ENCODE measurements at regions not wholly inside any gene's neighbourhood (a gene's known extent, or its start where the extent isn't known, plus 50 kb on each side); places are given as distances from the start of the nearest gene placed in this dataset.
"Not testable (repeated sequence)": the region's sequence is repeated elsewhere in the genome, so short reads cannot be mapped to it uniquely, and the experiment has no call there.

DNA sequence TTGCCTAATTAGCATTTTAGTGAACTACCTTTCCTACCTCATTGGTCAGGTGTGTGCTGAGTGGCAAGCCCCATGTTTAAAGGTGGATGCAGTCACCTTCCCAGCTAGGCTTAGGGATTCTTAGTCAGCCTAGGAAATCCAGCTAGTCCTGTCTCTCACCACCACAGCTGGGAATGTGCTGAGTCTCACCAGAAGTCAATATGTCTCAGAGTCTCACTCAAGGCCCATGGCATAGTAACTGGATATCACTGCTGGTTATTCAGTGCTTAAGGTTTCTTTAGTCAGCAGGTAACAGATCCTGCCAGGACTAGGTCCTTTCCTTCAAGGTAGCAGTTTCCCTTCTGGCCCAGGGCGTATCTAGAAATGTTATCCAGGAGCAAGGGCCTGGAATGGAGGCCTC lies 136.5 kb downstream of the COX18 start:
- TF ChIP-seq POLR2AphosphoS5 (IDR thresholded peaks at IDR 0.05; ENCODE audit: insufficient read depth in 1 of 2, low read depth in 1 of 2) = no peak
- TF ChIP-seq, protein P1, sequence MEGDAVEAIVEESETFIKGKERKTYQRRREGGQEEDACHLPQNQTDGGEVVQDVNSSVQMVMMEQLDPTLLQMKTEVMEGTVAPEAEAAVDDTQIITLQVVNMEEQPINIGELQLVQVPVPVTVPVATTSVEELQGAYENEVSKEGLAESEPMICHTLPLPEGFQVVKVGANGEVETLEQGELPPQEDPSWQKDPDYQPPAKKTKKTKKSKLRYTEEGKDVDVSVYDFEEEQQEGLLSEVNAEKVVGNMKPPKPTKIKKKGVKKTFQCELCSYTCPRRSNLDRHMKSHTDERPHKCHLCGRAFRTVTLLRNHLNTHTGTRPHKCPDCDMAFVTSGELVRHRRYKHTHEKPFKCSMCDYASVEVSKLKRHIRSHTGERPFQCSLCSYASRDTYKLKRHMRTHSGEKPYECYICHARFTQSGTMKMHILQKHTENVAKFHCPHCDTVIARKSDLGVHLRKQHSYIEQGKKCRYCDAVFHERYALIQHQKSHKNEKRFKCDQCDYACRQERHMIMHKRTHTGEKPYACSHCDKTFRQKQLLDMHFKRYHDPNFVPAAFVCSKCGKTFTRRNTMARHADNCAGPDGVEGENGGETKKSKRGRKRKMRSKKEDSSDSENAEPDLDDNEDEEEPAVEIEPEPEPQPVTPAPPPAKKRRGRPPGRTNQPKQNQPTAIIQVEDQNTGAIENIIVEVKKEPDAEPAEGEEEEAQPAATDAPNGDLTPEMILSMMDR (IDR thresholded peaks at IDR 0.05) = no peak
- TF ChIP-seq POLR2A (IDR thresholded peaks at IDR 0.05) = no peak

DNA sequence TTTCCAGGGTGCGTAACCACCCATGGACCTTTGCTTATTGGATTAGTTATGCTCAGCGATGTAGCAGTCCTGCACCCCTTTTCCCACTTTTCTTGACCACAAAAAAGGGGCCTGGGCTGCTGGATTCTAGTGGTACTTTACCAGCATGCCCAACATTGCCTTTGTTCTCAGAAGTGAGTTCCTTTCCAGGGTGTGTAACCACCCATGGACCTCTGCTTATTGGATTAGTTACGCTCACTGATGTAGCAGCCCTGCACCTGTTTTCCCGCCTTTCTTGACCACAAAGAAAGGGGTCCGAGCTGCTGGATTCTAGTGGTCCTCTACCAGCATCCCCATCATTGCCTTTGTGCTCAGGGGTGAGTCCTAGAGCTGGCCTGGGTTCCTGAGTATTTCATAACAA lies 138.2 kb downstream of the COX18 start:
- no peak for TF ChIP-seq POLR2A (IDR thresholded peaks at IDR 0.05)
- TF ChIP-seq, protein P1 (IDR thresholded peaks at IDR 0.05) = no peak
- no peak for TF ChIP-seq POLR2AphosphoS5 (IDR thresholded peaks at IDR 0.05; ENCODE audit: insufficient read depth in 1 of 2, low read depth in 1 of 2)
- intact Hi-C loops (cut with DNase I) = no loop called here
- DNase-seq (ENCODE audit: extremely low spot score in 2 of 2) = no peak
- H3K27me3 ChIP-seq = no peaks in the 10 kb centered on the region
- no peak overlapping the region for H3K4me3 ChIP-seq
- no peaks in the 10 kb centered on the region for H3K9me3 ChIP-seq
- no peaks in the 10 kb centered on the region for H3K4me1 ChIP-seq
- H3K27ac ChIP-seq = no peak overlapping the region
- no peaks in the 10 kb centered on the region for H3K36me3 ChIP-seq

More for the DNA sequence above, 136.5 kb downstream of the COX18 start:
- no peaks in the 10 kb centered on the region for H3K36me3 ChIP-seq
- no peak overlapping the region for H3K27ac ChIP-seq
- no peaks in the 10 kb centered on the region for H3K4me1 ChIP-seq
- no peak for DNase-seq (ENCODE audit: extremely low spot score in 2 of 2)
- no peak overlapping the region for H3K4me3 ChIP-seq
- intact Hi-C loops (cut with DNase I) = no loop called here
- no peaks in the 10 kb centered on the region for H3K27me3 ChIP-seq
- H3K9me3 ChIP-seq = no peaks in the 10 kb centered on the region

DNA sequence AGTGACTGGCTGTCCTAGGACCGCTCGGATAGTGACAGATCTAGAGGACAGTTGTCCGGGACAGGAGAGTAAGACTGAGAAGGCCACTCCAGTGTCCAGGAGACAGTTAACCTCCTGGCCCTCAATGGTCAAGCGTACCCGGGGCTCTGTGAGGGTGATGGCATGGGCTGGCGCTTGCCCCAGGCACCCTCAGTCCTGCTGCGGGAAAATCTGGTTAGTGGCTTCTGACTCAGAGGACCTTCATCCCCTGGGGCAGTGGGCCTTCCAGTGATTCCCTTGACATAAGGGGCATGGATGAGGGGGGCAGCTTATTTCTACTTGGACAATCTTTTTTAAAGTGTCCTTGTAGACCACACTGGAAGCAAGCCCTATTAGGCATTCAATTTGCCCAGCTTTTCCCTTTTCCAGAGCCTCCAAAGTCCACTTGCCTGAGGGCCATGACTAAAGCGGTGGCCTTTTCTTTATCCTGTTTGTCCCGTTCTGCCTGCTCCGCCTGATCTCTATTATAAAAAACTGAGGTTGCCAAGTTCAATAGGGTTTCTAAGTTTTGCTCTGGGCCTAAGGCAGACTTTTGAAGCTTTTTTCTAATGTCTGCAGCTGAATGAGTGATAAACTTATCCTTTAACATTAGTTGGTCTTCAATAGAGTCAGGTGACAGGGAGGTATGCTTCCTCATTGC lies 139.8 kb downstream of the COX18 start:
- H3K27ac ChIP-seq; intact Hi-C loops (cut with DNase I); H3K4me1 ChIP-seq; H3K36me3 ChIP-seq; H3K4me3 ChIP-seq; H3K9me3 ChIP-seq; H3K27me3 ChIP-seq; DNase-seq (ENCODE audit: extremely low spot score in 2 of 2): not testable (repeated sequence)

DNA sequence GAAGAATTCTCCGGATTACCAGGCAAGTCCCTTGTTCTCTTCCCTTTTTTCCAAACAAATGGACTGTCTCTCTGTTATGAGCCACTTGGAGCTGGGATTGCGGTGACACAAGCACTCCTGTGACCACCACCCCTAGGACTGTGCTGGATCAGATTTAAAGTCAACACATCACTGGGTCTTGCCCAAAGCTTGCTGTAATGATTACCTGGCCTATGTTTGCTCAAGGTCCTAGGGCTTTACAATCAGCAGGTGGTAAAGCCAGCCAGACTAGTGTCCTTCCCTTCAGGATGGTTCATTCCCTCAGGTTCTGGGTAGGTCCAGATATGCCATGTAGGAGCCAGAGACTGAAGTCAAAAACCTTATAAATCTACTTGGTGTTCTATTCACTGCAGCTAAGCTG lies 144.7 kb downstream of the COX18 start:
- no peaks in the 10 kb centered on the region for H3K27me3 ChIP-seq
- TF ChIP-seq POLR2A (IDR thresholded peaks at IDR 0.05) (no peak), POLR2AphosphoS5 (IDR thresholded peaks at IDR 0.05; ENCODE audit: insufficient read depth in 1 of 2, low read depth in 1 of 2) (no peak)
- TF ChIP-seq, protein P1 (IDR thresholded peaks at IDR 0.05) = no peak
- no peaks in the 10 kb centered on the region for H3K9me3 ChIP-seq
- no peak overlapping the region for H3K4me3 ChIP-seq
- no peak for DNase-seq (ENCODE audit: extremely low spot score in 2 of 2)
- H3K4me1 ChIP-seq = no peaks in the 10 kb centered on the region
- intact Hi-C loops (cut with DNase I) = no loop called here
- H3K27ac ChIP-seq = no peak overlapping the region
- H3K36me3 ChIP-seq = no peaks in the 10 kb centered on the region

DNA sequence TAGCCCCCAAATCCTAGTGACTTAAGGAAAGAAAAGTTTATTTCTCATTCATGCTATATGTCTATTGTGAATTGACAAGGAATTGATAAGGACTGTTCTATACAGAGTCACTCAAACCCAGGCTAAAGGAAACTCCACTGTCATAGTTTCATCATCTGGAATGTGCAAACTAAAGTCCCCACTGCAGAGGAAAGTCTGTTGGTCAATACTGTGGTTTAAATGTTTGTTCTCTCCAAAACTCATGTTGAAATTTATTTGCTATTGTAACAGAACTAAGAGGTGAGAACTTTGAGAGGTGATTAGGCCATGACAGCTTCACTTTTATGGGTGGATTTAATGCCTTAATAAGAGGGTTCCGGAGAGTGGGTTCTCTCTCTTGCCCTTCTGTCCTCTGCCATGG lies 149.6 kb downstream of the COX18 start:
- TF ChIP-seq POLR2AphosphoS5 (IDR thresholded peaks at IDR 0.05; ENCODE audit: insufficient read depth in 1 of 2, low read depth in 1 of 2) = no peak
- TF ChIP-seq, protein P1 (IDR thresholded peaks at IDR 0.05) = no peak
- TF ChIP-seq POLR2A (IDR thresholded peaks at IDR 0.05) = no peak
- Histone ChIP-seq H3K27ac (no peak overlapping the region), H3K36me3 (no peaks in the 10 kb centered on the region), H3K4me1 (no peaks in the 10 kb centered on the region), H3K27me3 (no peaks in the 10 kb centered on the region), H3K4me3 (no peak overlapping the region), H3K9me3 (no peaks in the 10 kb centered on the region)
- intact Hi-C loops (cut with DNase I) = no loop called here
- DNase-seq (ENCODE audit: extremely low spot score in 2 of 2) = no peak
